DND-41 (cell line): ENCODE measurements at regions not wholly inside any gene's neighbourhood (a gene's known extent, or its start where the extent isn't known, plus 50 kb on each side); places are given as distances from the start of the nearest gene placed in this dataset.
A peak's percentile ranks its signal among the peaks of the same experiment; 100 is the strongest.

Source experiments
- ATAC-seq: fragments of 200-7000 bp; cut with Tn5 transposase; 3 replicates; pipeline ENCODE4 v1.9.1; 2021; ENCODE audit warnings: low read depth; ENCODE audit not compliant: insufficient read depth
- DNase-seq: peaks from one replicate; pipeline ENCODE4 v3.0.0-alpha.2; 2020
- H2AFZ ChIP-seq: 2 replicates; pipeline ENCODE4 v1.6.0; 2012; ENCODE audit warnings: low read depth, low read length
- H3K27ac ChIP-seq: 2 replicates; pipeline ENCODE4 v1.5.1; 2012; ENCODE audit warnings: low read length, inconsistent platforms
- H3K27me3 ChIP-seq: fragments of 200-600 bp; sonication (generic); 2 replicates; pipeline ENCODE4 v1.6.0; 2012; ENCODE audit warnings: low read length, mild to moderate bottlenecking, inconsistent platforms; ENCODE audit not compliant: insufficient read depth, poor library complexity
- H3K36me3 ChIP-seq: 2 replicates; pipeline ENCODE4 v1.5.1; 2012; ENCODE audit warnings: low read length, inconsistent platforms; ENCODE audit not compliant: insufficient read depth
- H3K4me1 ChIP-seq: 2 replicates; pipeline ENCODE4 v1.5.1; 2012; ENCODE audit warnings: mild to moderate bottlenecking, low read length; ENCODE audit not compliant: insufficient read depth
- H3K4me2 ChIP-seq: 2 replicates; pipeline ENCODE4 v1.6.0; 2012; ENCODE audit warnings: mild to moderate bottlenecking, moderate library complexity, low read length, inconsistent platforms; ENCODE audit not compliant: insufficient read depth
- H3K4me3 ChIP-seq, 2 experiments: fragments of 200-600 bp in 1 of 2; shearing (Covaris generic) in 1 of 2; 2 replicates each; pipeline ENCODE4 v1.5.1; 2012 to 2016; ENCODE audit warnings: inconsistent platforms in 2 of 2, low read length in 2 of 2, mild to moderate bottlenecking in 2 of 2, low read depth in 1 of 2, moderate library complexity in 1 of 2
- H3K79me2 ChIP-seq: 2 replicates; pipeline ENCODE4 v1.6.0; 2012; ENCODE audit warnings: low read length, inconsistent platforms; ENCODE audit not compliant: insufficient read depth
- H3K9ac ChIP-seq: 2 replicates; pipeline ENCODE4 v1.6.0; 2012; ENCODE audit warnings: low read depth, mild to moderate bottlenecking, inconsistent platforms, low read length, moderate library complexity
- H3K9me3 ChIP-seq: 2 replicates; pipeline ENCODE4 v1.5.1; 2012; ENCODE audit warnings: low read length, moderate library complexity, mild to moderate bottlenecking, inconsistent platforms; ENCODE audit not compliant: insufficient read depth, severe bottlenecking
- H4K20me1 ChIP-seq: 2 replicates; pipeline ENCODE4 v1.6.0; 2012; ENCODE audit warnings: low read length; ENCODE audit not compliant: insufficient read depth
- EZH2 ChIP-seq: IDR thresholded peaks from 3 replicates; pipeline ENCODE4 v1.6.1; 2012; ENCODE audit warnings: borderline replicate concordance, low read depth, mild to moderate bottlenecking, moderate library complexity, low read length, inconsistent platforms; ENCODE audit not compliant: severe bottlenecking
- TF ChIP-seq, protein P1 (sequence below): IDR thresholded peaks from 2 replicates; pipeline ENCODE4 v1.5.1; 2012; ENCODE audit warnings: borderline replicate concordance, low read length, moderate library complexity, mild to moderate bottlenecking; ENCODE audit not compliant: poor library complexity, severe bottlenecking; ENCODE audit errors: extremely low read depth

DNA sequence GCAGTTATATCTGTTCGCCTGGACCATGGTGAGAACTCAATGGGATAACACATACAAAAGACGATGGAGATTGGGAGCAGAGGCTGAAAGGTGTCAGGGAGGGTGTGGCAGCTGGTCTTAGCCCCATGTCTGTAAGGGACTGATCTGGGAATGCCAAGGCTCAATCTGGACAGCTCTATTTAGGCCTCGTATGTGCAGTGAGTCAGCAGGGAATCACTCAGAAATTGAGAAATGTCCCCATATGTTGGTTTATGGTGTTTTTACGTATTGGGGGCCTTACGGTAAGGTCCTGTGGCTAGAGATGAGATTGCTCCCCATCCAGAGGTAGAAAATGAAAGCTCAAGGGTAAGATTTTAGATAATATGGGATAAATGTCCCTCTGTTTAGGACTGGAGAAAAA is 71.4 kb upstream of the TTC29 start:
- no peaks in the 10 kb centered on the region for H3K4me1 ChIP-seq
- no peaks in the 10 kb centered on the region for H3K9me3 ChIP-seq
- no peak overlapping the region for H3K4me3 ChIP-seq
- H3K36me3 ChIP-seq, result no peaks in the 10 kb centered on the region
- H3K27me3 ChIP-seq, result no peaks in the 10 kb centered on the region
- H4K20me1 ChIP-seq, result no peaks in the 10 kb centered on the region
- ATAC-seq (no peak), DNase-seq (no peak)
- no peak overlapping the region for H2AFZ ChIP-seq
- no peaks in the 10 kb centered on the region for H3K79me2 ChIP-seq
- TF ChIP-seq, protein P1, sequence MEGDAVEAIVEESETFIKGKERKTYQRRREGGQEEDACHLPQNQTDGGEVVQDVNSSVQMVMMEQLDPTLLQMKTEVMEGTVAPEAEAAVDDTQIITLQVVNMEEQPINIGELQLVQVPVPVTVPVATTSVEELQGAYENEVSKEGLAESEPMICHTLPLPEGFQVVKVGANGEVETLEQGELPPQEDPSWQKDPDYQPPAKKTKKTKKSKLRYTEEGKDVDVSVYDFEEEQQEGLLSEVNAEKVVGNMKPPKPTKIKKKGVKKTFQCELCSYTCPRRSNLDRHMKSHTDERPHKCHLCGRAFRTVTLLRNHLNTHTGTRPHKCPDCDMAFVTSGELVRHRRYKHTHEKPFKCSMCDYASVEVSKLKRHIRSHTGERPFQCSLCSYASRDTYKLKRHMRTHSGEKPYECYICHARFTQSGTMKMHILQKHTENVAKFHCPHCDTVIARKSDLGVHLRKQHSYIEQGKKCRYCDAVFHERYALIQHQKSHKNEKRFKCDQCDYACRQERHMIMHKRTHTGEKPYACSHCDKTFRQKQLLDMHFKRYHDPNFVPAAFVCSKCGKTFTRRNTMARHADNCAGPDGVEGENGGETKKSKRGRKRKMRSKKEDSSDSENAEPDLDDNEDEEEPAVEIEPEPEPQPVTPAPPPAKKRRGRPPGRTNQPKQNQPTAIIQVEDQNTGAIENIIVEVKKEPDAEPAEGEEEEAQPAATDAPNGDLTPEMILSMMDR, result no peak
- TF ChIP-seq EZH2, result no peak
- H3K4me2 ChIP-seq, result no peak overlapping the region
- no peak overlapping the region for H3K27ac ChIP-seq
- no peak overlapping the region for H3K9ac ChIP-seq

- Histone ChIP-seq H3K4me3 (no peak overlapping the region), H2AFZ (no peak overlapping the region), H3K4me1 (no peaks in the 10 kb centered on the region), H4K20me1 (no peaks in the 10 kb centered on the region), H3K9ac (no peak overlapping the region), H3K9me3 (no peaks in the 10 kb centered on the region), H3K27me3 (no peaks in the 10 kb centered on the region), H3K27ac (no peak overlapping the region), H3K4me2 (no peak overlapping the region), H3K36me3 (no peaks in the 10 kb centered on the region), H3K79me2 (no peaks in the 10 kb centered on the region)
- peak; percentile 68; the same call in 1 of the 3 replicates for ATAC-seq
- DNase-seq, result peak; percentile 49
- no peak for TF ChIP-seq EZH2
- TF ChIP-seq, protein P1, result peak; percentile 67
Observed at GRCh38 chr4:147019091-147019490, 73.4 kb upstream of the TTC29 start.

DNA sequence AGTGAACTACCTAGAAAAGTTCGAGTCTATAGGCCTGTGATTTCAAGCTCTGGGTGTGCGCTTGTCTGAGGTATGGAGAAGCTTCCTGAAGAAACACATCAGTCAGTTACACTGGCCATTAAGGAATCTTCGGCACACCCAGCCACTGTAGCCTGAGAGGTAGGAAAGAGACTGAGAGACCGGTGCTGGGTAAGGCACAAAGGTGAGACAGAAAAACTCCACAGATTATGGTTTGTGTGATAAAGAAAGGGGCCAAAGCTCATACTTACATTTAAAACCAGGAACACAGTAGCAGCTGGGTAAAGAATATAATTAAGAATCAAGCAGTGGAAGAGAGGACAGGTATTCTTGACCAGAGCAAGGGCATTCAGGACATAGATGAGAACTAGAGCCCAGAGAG is 74.8 kb upstream of the TTC29 start:
- no peak overlapping the region for H3K4me3 ChIP-seq
- H3K9me3 ChIP-seq, result no peaks in the 10 kb centered on the region
- H3K27ac ChIP-seq, result no peak overlapping the region
- H3K79me2 ChIP-seq, result no peaks in the 10 kb centered on the region
- no peak for DNase-seq
- ATAC-seq, result no peak
- no peak overlapping the region for H3K9ac ChIP-seq
- H2AFZ ChIP-seq, result no peak overlapping the region
- H4K20me1 ChIP-seq, result no peaks in the 10 kb centered on the region
- H3K36me3 ChIP-seq, result no peaks in the 10 kb centered on the region
- TF ChIP-seq, protein P1, result no peak
- TF ChIP-seq EZH2, result no peak
- H3K27me3 ChIP-seq, result no peaks in the 10 kb centered on the region
- no peaks in the 10 kb centered on the region for H3K4me1 ChIP-seq
- H3K4me2 ChIP-seq, result no peak overlapping the region

DNA sequence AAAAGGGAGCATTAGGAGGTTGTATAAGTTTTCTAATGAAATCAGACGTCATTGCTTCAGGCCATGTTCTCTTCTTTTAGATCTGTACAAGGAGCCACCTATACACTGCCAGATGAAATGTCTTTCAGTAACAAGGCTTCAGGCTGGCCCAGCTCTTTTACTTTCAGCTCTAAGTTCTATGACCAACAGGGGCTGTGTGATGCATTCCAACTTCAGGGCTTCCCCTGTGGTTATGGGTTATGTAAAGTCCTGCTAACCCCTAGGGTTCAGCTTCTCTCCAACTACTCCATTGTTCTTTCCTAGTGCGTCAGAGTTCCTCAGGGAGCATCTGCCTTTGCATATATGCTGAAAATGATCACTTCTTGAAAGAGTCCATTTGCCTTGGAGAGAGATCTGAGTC is 79.4 kb upstream of the TTC29 start:
- H3K9ac ChIP-seq, result no peak overlapping the region
- ATAC-seq, result no peak
- H3K27me3 ChIP-seq, result no peaks in the 10 kb centered on the region
- no peak overlapping the region for H3K4me3 ChIP-seq
- no peak for DNase-seq
- H3K4me1 ChIP-seq, result no peaks in the 10 kb centered on the region
- no peaks in the 10 kb centered on the region for H4K20me1 ChIP-seq
- H3K4me2 ChIP-seq, result no peak overlapping the region
- H3K9me3 ChIP-seq, result no peaks in the 10 kb centered on the region
- no peaks in the 10 kb centered on the region for H3K36me3 ChIP-seq
- H2AFZ ChIP-seq, result no peak overlapping the region
- H3K79me2 ChIP-seq, result no peaks in the 10 kb centered on the region
- no peak overlapping the region for H3K27ac ChIP-seq
- no peak for TF ChIP-seq EZH2
- TF ChIP-seq, protein P1, result no peak
